ENCODE measurements at regions not wholly inside any gene's neighbourhood (a gene's known extent, or its start where the extent isn't known, plus 50 kb on each side); places are given as distances from the start of the nearest gene placed in this dataset.
"Not testable (repeated sequence)": the region's sequence is repeated elsewhere in the genome, so short reads cannot be mapped to it uniquely, and the experiment has no call there.

DNA sequence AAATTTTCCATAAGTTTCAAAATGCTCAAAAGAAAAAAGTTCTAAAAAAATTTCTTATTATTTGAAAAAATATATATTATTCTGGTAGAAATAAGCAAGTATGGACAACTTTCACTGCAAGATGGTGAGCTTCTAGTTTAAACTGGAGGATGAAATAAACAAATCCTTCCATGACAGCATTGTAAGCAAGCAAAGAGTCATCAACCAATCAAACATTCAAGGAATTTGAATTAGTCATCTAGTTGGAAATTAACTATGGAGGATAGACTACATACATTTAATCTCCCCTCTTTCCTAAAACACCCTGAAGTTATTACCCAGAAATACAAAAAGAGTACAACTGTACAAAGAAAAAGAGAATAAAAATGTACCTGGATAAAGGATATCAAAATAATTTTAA lies 51.0 kb upstream of the IRX5 start:
- Mint-ChIP-seq H3K4me1 (ENCODE audit: low read depth in 2 of 2) (no peaks in the 10 kb centered on the region), H3K36me3 (ENCODE audit: insufficient read depth) (no peaks in the 10 kb centered on the region), H3K27me3 (peaks cover 5 to 11% of the 10 kb centered on the region in 2 donors), H3K27ac (no peak overlapping the region), H3K4me3 (no peak overlapping the region), H3K9me3 (peaks cover 0 to 2% of the 10 kb centered on the region in 2 donors)
- DNase-seq = no peak
- ATAC-seq (replicated peaks) = no peak

DNA sequence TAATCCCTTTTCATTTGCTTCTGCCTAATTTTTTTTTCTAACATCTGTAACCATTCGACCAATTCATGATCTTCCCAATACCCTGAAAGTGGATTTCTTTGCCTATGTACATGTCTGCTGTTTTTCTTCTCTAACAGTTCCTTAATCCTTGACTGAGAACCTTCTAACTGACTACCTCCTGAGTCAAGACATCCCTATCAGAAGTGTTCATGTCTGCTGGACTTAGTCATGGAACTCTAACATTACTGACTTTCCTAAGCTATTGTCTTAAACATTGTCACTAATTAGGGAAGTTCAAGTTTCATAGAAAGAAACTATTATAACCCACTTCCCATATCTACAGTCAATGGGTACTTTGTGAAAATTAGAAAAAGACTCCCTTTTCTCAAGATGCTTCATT lies 52.4 kb upstream of the IRX5 start:
- Mint-ChIP-seq H3K4me3 (no peak overlapping the region), H3K9me3 (peaks cover 2 to 6% of the 10 kb centered on the region in 2 donors), H3K4me1 (ENCODE audit: low read depth in 2 of 2) (no peaks in the 10 kb centered on the region), H3K36me3 (ENCODE audit: insufficient read depth) (no peaks in the 10 kb centered on the region), H3K27me3 (peaks cover 11 to 16% of the 10 kb centered on the region in 2 donors), H3K27ac (no peak overlapping the region)
- no peak for DNase-seq
- ATAC-seq (replicated peaks) = no peak

DNA sequence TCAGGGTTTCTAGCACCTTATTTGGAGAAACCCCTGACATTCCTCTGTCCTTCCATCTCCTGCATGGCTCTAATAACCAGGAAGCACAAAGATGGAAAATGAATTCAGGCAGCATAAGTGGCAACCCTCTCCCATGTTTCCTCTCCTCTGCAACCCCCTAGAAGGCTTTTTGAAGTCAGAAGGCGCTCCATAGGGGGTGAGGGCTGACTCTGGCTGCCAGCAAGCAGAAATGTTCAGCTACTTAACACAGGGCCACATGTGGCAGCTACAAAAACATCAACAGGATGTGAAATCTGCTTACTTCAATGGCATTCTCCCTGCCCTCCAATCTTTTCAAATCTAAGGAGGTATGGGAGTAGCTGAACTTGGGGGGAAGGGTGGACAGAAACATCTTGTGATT lies 55.2 kb upstream of the IRX5 start:
- Mint-ChIP-seq H3K9me3 (peaks cover 2 to 6% of the 10 kb centered on the region in 2 donors), H3K27me3 (peaks cover 8% of the 10 kb centered on the region in 2 donors), H3K36me3 (ENCODE audit: insufficient read depth) (peaks cover 2% of the 10 kb centered on the region), H3K4me1 (ENCODE audit: low read depth in 2 of 2) (no peaks in the 10 kb centered on the region), H3K4me3 (no peak overlapping the region), H3K27ac (no peak overlapping the region)
- ATAC-seq (replicated peaks) (no peak), DNase-seq (no peak)

DNA sequence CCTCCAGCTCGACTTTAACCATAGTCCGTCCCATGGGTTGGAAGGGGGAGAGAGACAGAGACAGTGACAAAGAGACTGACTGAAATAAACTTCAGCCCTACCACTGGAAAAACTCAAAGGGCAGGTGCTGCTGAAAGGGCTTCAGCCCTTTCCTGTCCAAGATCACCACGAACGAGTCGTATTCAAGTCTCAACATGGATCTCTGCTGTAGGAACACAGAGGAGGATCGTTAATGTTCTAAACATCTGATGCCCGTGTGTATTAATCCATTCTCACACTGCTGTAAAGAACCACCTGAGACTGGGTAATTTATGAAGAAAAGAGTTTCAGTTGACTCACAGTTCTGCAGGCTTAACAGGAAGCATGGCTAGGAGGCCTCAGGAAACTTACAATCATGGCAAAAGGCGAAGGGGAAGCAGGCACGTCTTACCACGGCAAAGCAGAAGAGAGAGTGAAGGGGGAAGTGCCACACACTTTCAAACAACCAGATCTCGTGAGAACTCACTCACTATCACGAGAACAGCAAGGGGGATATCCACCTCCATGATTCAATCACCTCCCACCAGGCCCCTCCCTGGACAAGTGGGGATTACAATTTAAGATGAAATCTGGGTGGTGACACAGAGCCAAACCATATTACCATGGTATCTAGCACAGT lies 56.8 kb upstream of the IRX5 start:
- not testable (repeated sequence) for DNase-seq; H3K9me3 Mint-ChIP-seq; H3K36me3 Mint-ChIP-seq (ENCODE audit: insufficient read depth); H3K4me3 Mint-ChIP-seq; H3K4me1 Mint-ChIP-seq (ENCODE audit: low read depth in 2 of 2); H3K27ac Mint-ChIP-seq; H3K27me3 Mint-ChIP-seq; ATAC-seq (replicated peaks)

DNA sequence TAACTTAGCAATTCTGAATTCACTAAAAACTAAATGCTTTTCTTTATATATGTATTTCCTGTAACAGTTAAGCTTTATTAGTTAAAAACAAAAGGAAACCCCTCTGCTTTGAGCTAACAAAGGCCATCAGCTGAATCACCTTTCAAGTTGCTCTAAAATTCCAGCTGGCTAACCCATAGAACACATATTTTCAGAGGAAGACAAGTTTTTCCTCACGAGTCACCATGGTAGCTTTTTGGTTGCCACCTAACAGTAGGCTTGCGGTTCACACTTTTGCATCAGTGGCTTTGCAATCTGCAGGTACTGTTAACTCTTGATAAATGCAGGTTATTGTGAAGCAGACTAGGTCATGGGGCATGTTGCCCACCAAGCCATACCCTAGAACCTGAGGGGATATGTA lies 57.6 kb upstream of the IRX5 start:
- H3K36me3 Mint-ChIP-seq (ENCODE audit: insufficient read depth) = peaks cover 2% of the 10 kb centered on the region
- H3K9me3 Mint-ChIP-seq = peaks cover 2 to 6% of the 10 kb centered on the region in 2 donors
- DNase-seq = no peak

DNA sequence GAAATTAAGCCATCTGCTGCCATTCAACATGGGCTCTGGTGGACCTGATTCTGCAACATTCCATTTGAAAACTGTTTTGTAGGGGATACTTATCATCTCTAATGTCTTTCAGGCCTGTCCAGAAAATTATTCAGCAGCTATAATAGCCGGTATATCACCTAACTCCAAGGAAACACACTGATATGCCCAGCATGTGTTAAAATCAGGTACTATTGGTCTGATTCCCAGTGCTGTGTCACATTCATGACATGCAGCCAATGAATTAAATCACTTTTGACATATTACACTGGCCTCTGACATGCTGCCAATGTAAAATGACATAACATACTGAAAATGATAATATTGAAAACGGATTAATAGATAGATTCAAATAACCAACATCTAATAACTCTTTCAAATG lies 60.5 kb upstream of the IRX5 start:
- Mint-ChIP-seq H3K4me3 (no peak overlapping the region), H3K36me3 (ENCODE audit: insufficient read depth) (peaks cover 2% of the 10 kb centered on the region), H3K27me3 (peaks cover 8% of the 10 kb centered on the region in 2 donors), H3K9me3 (peaks cover 6% of the 10 kb centered on the region in 2 donors), H3K4me1 (ENCODE audit: low read depth in 2 of 2) (no peaks in the 10 kb centered on the region), H3K27ac (no peak overlapping the region)
- ATAC-seq (replicated peaks) (no peak), DNase-seq (no peak)

More for the DNA sequence above, 57.6 kb upstream of the IRX5 start:
- Mint-ChIP-seq H3K27me3 (peaks cover 8% of the 10 kb centered on the region in 2 donors), H3K4me1 (ENCODE audit: low read depth in 2 of 2) (no peaks in the 10 kb centered on the region), H3K27ac (no peak overlapping the region), H3K4me3 (no peak overlapping the region)
- no peak for ATAC-seq (replicated peaks)

DNA sequence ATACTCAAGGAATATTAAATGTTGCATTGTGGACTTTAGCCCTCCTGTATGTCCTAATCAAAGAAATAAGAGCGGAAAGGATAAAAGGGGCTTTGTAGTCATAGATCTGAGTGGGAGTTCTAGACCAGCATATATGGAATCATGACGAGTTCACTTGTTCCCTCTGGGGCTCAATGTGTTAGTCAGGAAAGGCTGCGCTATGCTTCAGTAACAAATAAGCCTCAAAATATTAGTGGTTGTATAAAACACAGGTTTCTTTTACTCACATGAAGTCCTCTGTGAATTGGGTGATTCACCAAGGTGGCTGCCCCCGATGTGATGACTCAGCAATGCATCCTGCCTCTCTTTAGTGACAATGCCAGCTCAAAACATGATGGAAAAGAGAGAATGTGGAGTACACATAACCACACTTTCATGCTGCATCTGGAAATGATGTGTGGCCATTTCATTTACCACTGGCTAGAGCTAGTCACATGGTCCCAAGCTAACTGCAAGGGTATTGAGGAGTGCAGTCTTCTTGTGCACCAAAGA lies 63.3 kb upstream of the IRX5 start:
- Mint-ChIP-seq H3K27me3 (no peaks in the 10 kb centered on the region), H3K4me1 (ENCODE audit: low read depth in 2 of 2) (no peaks in the 10 kb centered on the region), H3K9me3 (peaks cover 0 to 6% of the 10 kb centered on the region in 2 donors), H3K36me3 (ENCODE audit: insufficient read depth) (peaks cover 2% of the 10 kb centered on the region), H3K27ac (no peak overlapping the region), H3K4me3 (no peak overlapping the region)
- ATAC-seq (replicated peaks) (no peak), DNase-seq (no peak)

DNA sequence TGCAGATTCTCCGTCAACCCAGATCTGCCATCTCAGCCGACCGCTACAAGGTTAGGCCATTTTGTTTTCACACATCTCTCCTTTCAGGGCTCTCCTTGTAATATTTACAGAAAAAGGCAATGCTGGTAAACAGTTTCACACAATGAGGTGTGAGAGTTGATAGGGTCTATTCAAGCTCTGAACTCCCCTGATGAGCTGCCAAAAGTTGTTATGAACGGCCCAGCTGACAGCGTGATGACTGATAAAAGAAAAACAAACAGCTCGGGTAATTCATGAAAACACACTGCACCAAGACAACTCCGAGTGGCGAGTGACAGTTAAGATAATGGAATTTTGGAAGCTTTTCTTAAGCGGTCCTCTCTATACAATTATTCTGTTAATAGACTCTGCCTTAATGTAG lies 68.1 kb upstream of the IRX5 start:
- no peak overlapping the region for H3K27ac Mint-ChIP-seq
- ATAC-seq (replicated peaks) (no peak), DNase-seq (no peak)
- H3K27me3 Mint-ChIP-seq = no peaks in the 10 kb centered on the region
- peaks cover 3 to 4% of the 10 kb centered on the region in 2 donors for H3K9me3 Mint-ChIP-seq
- H3K4me3 Mint-ChIP-seq = no peak overlapping the region
- H3K36me3 Mint-ChIP-seq (ENCODE audit: insufficient read depth) = no peaks in the 10 kb centered on the region
- no peaks in the 10 kb centered on the region for H3K4me1 Mint-ChIP-seq (ENCODE audit: low read depth in 2 of 2)

DNA sequence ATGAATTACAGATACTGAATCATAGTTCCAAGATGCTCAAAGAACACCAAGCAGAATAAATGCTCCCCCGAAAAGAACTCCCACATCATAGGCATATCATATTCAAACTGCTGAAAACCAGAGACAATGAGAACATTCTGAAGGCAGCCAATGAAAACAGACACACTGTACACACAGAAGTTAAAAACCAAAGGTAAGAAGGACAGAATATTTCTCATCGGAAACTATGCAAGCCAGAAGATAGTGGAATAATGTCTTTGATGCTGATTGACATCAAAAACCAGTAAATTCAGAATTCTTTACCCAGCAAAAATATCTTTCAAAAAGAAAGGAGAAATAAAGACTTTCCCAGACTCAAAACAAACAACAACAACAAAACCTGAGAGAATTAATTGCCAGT lies 73.8 kb upstream of the IRX5 start:
- Mint-ChIP-seq H3K36me3 (ENCODE audit: insufficient read depth) (no peaks in the 10 kb centered on the region), H3K9me3 (peaks cover 0 to 12% of the 10 kb centered on the region in 2 donors), H3K4me3 (no peak overlapping the region), H3K4me1 (ENCODE audit: low read depth in 2 of 2) (no peaks in the 10 kb centered on the region), H3K27ac (no peak overlapping the region), H3K27me3 (peaks cover 0 to 6% of the 10 kb centered on the region in 2 donors)
- ATAC-seq (replicated peaks) (no peak), DNase-seq (no peak)

DNA sequence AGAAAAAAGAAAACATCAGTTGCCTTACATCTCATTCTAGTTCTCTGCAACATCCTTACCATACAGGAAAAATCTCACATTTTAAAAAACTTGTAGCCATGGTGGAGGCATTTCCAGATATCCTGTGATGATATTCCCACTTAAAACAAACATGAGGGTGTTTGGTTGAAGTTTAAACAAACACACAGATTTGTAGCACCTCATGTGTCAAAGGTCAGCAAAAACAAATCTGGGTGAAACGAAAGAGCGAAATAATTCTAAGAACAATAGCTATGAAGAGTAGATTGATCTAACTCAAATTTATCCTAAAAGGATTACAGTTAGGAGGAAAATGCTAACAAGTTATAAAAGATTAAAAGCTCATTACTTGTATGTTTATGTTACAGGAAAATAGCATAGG lies 83.1 kb upstream of the IRX5 start:
- peaks cover 7 to 16% of the 10 kb centered on the region in 2 donors for H3K27me3 Mint-ChIP-seq
- H3K9me3 Mint-ChIP-seq = peaks cover 0 to 2% of the 10 kb centered on the region in 2 donors
- no peaks in the 10 kb centered on the region for H3K4me1 Mint-ChIP-seq (ENCODE audit: low read depth in 2 of 2)
- H3K27ac Mint-ChIP-seq = no peak overlapping the region
- no peak overlapping the region for H3K4me3 Mint-ChIP-seq
- DNase-seq (no peak), ATAC-seq (replicated peaks) (no peak)
- no peaks in the 10 kb centered on the region for H3K36me3 Mint-ChIP-seq (ENCODE audit: insufficient read depth)

DNA sequence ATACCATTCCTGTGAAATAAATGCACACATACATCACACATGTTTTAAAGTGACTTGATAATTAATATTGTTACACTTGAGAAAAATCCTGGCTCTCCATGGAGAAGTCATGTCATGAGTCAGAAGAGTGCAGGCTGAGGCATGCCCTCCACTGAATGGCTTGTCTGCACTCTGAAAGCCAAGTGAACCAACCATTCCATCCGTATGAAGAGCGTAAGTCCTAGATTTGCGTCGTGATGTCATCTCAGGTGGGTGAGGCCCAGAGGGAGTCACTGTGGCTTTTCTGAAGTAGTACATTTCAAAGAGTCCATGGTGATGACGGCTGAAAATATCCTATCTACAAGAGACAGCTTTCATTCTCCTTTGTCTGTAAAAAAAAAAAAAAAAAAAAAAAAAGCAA lies 83.5 kb upstream of the IRX5 start:
- Mint-ChIP-seq H3K9me3 (peaks cover 0 to 2% of the 10 kb centered on the region in 2 donors), H3K27ac (no peak overlapping the region), H3K27me3 (peaks cover 7 to 14% of the 10 kb centered on the region in 2 donors), H3K4me3 (no peak overlapping the region), H3K36me3 (ENCODE audit: insufficient read depth) (no peaks in the 10 kb centered on the region), H3K4me1 (ENCODE audit: low read depth in 2 of 2) (no peaks in the 10 kb centered on the region)
- no peak for DNase-seq
- no peak for ATAC-seq (replicated peaks)

DNA sequence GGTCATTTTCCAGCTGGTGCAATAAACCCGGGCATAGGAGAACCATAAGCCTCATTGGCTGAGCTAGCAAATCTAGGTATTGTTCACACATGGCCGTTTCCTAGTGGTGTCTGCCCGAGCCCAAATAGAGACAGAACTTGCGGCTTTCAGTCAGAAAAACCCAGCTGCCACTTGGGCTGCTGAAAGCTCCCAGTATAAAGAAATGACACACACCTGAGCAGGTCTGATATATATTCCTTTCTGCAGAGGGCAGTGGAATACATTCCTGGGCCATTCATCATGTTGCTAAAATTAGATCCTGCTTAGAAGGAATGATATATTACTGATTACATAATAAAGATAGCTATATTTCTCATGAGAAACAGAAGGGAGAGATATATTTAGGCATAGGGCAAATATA lies 83.9 kb upstream of the IRX5 start:
- ATAC-seq (replicated peaks) (no peak), DNase-seq (no peak)
- peaks cover 7 to 9% of the 10 kb centered on the region in 2 donors for H3K27me3 Mint-ChIP-seq
- H3K9me3 Mint-ChIP-seq = peaks cover 0 to 2% of the 10 kb centered on the region in 2 donors
- H3K36me3 Mint-ChIP-seq (ENCODE audit: insufficient read depth) = no peaks in the 10 kb centered on the region
- no peak overlapping the region for H3K4me3 Mint-ChIP-seq
- H3K27ac Mint-ChIP-seq = no peak overlapping the region
- no peaks in the 10 kb centered on the region for H3K4me1 Mint-ChIP-seq (ENCODE audit: low read depth in 2 of 2)

DNA sequence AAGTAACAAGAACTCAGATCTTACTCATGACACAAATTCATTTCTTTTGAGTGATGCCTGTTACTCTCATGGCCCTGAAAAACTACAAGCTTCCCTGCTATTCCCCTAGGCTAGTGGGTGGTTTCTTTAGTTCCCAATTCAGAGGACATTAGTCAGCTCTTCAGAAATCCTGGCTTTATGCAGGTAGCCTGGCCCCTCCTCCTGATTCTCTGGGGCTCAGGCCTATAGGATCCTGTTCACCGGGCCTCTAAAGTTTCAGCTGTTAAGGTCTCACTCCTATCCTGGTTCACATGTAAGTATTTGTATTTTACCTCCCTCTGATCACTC lies 87.3 kb upstream of the IRX5 start:
- peaks cover 0 to 2% of the 10 kb centered on the region in 2 donors for H3K9me3 Mint-ChIP-seq
- no peaks in the 10 kb centered on the region for H3K36me3 Mint-ChIP-seq (ENCODE audit: insufficient read depth)
- no peaks in the 10 kb centered on the region for H3K4me1 Mint-ChIP-seq (ENCODE audit: low read depth in 2 of 2)
- no peak overlapping the region for H3K4me3 Mint-ChIP-seq
- no peak for ATAC-seq (replicated peaks)
- no peaks in the 10 kb centered on the region for H3K27me3 Mint-ChIP-seq
- DNase-seq = no peak
- no peak overlapping the region for H3K27ac Mint-ChIP-seq

DNA sequence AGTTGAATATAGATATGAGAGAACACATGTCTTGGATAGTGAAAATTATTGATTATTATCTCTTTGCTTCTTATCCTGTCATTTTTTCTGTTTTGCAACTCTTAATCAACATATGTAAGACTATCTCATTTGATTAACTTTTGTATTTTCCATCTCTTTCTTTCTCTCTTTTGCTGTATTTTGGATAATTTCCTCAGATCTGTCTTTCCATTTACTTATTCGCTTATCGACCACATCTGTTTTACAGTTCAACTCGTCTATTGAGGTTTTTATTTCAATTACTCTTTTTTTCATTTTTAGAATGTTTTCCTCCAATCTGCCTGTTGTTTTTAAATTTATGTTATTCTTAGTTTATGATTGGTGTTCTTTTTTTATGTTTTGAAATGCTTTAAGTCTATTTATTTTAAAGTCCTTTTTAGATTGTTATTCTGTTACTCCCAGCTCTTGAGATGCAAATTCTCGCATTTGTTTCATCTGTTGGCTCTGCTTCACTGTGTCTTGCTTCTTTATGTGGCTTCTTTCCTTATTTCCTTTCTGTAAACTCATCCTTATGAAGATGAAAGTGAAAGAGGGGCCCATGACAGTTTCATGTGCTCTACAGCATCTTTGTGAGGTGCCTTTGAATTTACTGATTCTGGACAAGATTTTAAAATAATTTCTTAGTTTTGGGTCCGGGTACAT lies 87.8 kb upstream of the IRX5 start:
- ATAC-seq (replicated peaks) = no peak
- Mint-ChIP-seq H3K36me3 (ENCODE audit: insufficient read depth) (no peaks in the 10 kb centered on the region), H3K27ac (no peak overlapping the region)

More for the DNA sequence above, 87.8 kb upstream of the IRX5 start:
- H3K9me3 Mint-ChIP-seq = peaks cover 0 to 2% of the 10 kb centered on the region in 2 donors
- no peaks in the 10 kb centered on the region for H3K4me1 Mint-ChIP-seq (ENCODE audit: low read depth in 2 of 2)
- H3K27me3 Mint-ChIP-seq = no peaks in the 10 kb centered on the region
- DNase-seq = no peak
- no peak overlapping the region for H3K4me3 Mint-ChIP-seq

Data from effector memory CD8-positive, alpha-beta T cell (primary cell).